ENCODE measurements at regions not wholly inside any gene's neighbourhood (a gene's known extent, or its start where the extent isn't known, plus 50 kb on each side); places are given as distances from the start of the nearest gene placed in this dataset.

DNA sequence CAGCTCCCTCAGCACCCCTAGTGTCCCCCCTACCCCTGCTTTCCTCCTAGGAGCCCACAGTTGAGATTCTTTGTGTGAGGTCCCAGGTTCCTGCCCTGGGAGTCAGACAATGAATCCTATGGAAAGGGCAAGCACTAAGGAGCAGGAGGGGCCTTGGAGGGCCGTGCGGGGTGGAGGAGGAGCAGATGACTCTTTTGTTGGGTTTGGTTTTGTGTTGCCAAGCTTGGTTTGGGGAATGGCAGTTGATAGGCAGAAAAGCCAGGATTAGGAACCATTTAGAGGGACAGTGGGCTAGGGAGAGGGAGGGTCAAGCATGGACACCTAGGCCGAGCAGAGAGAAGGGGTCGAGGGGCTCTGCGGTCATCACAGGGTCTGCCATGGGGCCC lies 61.6 kb upstream of the SPTLC1 start:
- no peak for TF ChIP-seq POLR2A (IDR thresholded peaks at IDR 0.05)
- TF ChIP-seq, protein P1, sequence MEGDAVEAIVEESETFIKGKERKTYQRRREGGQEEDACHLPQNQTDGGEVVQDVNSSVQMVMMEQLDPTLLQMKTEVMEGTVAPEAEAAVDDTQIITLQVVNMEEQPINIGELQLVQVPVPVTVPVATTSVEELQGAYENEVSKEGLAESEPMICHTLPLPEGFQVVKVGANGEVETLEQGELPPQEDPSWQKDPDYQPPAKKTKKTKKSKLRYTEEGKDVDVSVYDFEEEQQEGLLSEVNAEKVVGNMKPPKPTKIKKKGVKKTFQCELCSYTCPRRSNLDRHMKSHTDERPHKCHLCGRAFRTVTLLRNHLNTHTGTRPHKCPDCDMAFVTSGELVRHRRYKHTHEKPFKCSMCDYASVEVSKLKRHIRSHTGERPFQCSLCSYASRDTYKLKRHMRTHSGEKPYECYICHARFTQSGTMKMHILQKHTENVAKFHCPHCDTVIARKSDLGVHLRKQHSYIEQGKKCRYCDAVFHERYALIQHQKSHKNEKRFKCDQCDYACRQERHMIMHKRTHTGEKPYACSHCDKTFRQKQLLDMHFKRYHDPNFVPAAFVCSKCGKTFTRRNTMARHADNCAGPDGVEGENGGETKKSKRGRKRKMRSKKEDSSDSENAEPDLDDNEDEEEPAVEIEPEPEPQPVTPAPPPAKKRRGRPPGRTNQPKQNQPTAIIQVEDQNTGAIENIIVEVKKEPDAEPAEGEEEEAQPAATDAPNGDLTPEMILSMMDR (IDR thresholded peaks at IDR 0.05), result no peak

Measured in vagina (tissue), 2 donors.